ENCODE measurements at regions not wholly inside any gene's neighbourhood (a gene's known extent, or its start where the extent isn't known, plus 50 kb on each side); places are given as distances from the start of the nearest gene placed in this dataset.
"Not testable (repeated sequence)": the region's sequence is repeated elsewhere in the genome, so short reads cannot be mapped to it uniquely, and the experiment has no call there.

DNA sequence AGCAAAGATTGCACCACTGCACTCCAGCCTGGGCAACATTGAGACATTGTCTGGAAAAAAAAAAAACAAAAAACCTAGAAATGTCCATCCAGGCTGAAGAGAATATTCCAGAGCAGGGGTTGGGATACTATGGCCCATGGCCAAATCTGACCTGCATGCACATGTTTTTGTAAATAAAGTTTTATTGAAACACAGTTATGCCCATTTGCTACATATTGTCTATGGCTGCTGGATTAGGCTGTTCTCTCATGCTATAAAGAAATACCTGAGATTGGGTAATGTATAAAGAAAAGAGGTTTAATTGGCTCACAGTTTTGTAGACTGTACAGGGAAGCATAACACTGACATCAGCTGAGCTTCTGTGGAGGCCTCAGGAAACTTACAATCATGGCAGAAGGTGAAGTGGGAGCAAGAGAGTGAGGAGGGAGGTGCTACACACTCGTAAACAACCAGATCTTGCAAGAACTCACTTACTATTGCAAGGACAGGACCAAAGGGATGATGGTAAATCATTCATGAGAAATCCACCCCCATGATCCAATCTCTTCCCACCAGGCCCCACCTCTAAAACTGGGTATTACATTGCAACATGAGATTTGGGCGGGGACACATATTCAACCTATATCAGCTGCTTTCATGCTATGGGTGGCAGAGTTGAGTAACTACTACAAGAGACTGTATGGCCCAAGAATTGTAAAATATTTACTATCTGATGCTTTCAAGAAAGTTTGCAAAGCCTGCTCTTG lies 137.8 kb upstream of the ROPN1B start:
- not testable (repeated sequence) for DNase-seq

DNA sequence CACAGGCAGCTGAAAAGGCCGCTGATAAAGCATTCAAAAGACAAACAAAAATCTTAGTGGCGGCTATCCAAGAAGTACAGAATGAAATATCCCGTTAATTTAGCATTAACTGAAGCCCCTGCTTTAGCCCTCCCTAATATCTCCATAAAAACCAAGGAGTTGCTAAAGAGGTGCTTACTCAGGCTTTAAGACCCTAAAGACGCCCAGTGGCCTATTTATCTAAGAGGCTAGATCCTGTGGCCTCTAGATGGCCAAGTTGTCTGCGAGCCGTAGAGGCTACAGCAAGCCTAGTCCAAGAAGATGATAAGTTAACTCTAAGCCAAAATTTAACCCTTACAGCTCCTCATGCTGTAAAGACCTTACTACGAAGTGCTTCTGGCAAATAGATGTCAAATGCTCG lies 133.4 kb upstream of the ROPN1B start:
- DNase-seq = not testable (repeated sequence)

DNA sequence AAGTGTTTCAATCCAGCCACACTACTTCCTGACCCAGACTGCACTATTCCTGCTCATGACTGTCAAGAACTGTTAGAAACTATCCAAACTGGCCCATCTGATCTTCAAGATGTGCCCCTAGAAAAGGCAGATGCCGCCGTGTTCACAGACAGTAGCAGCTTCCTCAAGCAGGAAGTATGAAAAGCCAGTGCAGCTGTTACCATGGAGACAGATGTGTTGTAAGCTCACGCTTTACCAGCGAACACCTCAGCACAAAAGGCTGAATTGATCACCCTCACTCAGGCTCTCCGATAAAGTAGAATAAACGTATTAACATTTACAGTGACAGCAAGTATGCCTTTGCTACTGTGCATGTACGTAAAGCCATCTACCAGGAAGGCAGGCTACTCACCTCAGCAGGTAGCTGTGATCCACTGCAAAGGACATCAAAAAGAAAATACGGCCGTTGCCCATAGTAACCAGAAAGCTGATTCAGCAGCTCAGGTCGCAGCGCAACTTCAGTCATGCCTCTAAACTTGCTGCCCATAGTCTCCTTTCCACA lies 132.9 kb upstream of the ROPN1B start:
- DNase-seq = not testable (repeated sequence)

DNA sequence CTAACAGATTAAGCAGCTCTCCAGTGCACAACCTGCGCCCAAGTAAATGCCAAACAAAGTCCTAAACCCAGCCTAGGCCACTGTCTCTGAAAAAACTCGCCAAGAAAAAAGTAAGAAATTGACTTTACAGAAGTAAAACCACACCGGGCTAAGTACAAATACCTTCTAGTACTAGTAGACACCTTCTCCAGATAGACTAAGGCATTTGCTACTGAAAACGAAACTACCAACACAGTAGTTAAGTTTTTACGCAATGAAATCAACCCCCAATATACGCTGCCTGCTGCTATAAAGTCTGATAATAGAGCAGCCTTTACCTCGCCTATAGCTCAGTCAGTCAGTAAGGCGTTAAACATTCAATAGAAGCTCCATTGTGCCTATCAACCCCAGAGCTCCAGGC lies 132.2 kb upstream of the ROPN1B start:
- DNase-seq = not testable (repeated sequence)

DNA sequence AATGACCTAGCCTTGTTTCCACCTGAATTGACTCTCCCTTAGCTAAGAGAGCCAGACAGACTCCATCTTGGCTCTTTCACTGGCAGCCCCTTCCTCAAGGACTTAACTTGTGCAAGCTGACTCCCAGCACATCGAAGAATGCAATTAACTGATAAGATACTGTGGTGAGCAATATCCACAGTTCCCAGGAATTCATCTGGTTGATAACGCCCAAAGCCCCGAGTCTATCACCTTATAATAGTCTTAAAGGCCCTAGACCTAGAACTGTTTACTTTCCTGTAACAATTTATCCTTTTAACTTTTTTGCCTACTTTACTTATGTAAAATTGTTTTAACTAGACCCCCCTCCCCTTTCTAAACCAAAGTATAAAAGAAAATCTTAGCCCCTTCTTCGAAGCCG lies 130.1 kb upstream of the ROPN1B start:
- DNase-seq = not testable (repeated sequence)

DNA sequence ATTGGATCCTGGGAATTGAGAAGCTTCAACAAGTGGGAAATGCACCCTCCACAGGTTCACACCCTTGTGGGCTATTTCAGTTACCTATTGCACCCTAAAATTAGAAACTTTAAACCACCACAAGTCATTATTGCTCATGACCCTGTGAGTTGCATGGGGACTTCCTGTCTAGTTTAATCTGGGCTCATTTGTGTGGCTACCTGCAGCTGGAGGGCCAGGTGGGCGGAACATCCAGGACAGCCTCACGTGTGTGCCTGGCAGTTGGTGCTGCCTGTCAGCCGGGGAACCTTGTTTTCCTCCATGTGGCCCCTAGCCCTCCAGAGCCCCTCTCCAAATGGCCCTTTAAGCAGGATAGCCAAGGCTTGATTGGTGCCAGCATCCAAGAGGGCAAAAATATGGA lies 128.5 kb upstream of the ROPN1B start:
- DNase-seq = not testable (repeated sequence)

DNA sequence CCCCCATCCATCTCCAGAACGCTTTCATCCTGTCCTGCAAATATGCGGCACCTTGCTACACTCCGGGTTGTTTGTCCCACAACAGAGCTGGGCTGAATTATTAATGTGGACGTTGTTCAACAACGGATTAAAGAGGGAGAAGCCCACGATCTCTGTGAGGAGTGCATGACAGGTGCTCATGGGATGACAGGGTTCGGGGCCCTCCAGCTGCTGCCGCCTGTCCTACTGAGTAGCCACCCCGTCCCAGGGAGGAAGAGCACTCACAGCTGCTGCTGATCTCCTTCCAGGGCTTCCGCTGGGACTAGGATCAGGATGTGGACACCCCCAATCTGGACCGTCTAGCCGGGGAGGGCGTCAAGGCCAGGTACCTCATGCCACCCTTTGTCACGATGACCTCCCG lies 121.0 kb upstream of the ROPN1B start:
- DNase-seq = not testable (repeated sequence)

DNA sequence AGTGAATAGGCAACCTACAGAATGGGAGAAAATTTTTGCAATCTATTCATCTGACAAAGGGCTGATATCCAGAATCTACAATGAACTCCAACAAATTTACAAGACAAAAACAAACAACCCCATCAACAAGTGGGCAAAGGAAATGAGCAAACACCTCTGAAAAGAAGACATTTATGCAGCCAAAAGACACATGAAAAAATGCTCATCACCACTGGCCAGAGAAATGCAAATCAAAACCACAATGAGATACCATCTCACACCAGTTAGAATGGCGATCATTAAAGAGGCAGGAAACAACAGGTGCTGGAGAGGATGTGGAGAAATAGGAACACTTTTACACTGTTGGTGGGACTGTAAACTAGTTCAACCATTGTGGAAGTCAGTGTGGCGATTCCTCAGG lies 114.0 kb upstream of the ROPN1B start:
- not testable (repeated sequence) for DNase-seq

DNA sequence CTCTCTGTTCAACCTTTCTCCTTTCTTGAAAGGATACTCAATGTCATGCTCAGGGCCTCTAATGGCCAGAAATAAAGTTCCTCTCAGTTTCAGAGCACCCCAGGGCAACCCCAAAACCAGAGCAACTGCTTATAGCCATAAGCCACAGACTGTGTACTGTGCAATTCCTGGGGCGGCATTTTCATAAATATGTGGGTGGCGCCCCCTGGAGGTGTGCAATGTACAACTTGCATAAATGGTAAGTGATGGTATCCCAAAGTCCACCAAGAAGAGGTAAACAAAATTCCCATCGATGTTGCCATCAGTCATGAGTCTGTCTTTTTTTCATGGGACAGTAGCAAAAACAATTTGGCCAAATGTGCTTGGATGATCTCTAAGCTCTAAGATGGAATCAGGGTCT lies 108.4 kb upstream of the ROPN1B start:
- DNase-seq = not testable (repeated sequence)

DNA sequence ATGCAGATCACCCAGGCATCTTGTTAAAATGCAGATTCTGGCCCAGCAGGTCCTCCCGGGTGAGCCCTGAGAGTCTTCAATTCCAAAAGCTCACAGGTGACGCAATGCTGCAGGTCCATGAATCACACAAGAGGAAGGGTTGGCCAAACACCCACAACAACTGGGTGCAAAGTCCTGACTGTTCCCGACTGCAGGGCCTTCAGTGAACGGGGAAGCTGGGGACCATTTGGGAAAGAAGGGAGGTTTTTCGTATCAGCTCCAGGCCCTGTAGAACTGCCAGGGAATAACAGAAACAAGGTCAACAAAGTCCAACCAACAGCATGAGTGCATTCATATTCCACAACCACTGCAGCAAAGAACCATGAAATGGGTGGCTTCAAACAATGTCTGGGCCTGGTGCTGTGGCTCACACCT lies 106.1 kb upstream of the ROPN1B start:
- not testable (repeated sequence) for DNase-seq

DNA sequence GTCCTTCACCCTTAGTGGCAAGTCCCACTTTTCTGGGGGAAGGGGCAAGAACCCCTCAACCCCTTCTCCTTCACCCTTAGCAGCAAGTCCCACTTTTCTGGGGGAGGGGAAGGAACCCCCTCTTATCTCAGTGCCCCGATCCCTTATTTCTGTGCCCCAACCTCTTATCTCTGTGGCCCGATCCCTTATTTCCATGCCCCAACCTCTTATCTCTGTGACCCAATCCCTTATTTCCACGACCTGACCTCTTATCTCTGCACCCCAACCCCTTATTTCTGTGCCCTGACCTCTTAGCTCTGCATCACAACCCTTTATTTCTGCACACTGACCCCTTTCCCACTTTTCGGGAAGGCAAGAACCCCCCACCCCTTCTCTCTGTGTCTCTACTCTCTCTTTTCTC lies 104.4 kb upstream of the ROPN1B start:
- not testable (repeated sequence) for DNase-seq

DNA sequence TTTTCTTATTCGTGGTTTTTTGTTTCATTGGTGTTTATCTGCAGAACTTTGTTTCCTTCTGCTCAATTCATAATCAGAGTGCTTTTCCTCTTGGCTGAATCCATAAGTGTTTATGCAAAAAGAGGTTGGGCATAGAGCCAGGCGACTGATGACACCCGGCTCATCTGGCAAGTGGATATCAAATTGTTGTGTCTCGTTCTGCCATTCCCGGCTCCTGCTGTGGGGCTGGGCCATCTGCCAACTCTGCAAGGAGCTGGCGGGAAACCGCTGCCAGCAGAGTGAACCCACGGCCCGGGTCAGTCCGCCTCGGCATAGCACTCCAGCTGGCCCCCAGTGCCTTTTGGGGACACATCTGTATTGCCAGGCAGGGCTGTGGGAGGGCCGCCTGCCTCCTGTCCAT lies 83.0 kb upstream of the ROPN1B start:
- not testable (repeated sequence) for DNase-seq

DNA sequence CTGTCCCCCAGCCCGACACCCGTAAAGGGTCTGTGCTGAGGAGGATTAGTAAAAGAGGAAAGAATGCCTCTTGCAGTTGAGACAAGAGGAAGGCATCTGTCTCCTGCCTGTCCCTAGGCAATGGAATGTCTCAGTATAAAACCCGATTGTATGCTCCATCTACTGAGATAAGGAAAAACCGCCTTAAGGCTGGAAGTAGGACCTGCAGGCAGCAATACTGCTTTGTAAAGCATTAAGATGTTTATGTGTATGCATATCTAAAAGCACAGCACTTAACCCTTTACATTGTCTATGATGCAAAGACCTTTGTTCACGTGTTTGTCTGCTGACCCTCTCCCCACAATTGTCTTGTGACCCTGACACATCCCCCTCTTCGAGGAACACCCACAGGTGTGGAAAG lies 69.8 kb upstream of the ROPN1B start:
- DNase-seq = not testable (repeated sequence)

DNA sequence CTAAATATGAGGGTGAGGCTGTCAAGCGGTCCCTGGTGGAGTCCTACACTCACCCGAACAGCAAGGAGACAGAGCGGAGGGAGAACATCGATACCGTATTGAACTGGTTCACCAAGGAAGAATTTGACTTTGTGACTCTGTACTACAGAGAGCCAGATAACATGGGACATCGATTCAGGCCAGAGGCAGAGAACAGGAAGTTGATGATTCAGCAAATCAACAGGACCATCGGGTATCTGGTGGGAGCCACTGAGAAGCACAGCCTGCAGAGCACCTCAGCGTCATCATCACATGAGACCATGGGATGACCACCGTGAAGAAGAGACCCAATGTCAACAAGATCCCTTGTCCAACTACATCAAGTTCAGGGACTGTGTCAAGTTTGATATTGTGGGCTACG lies 67.5 kb upstream of the ROPN1B start:
- not testable (repeated sequence) for DNase-seq

DNA sequence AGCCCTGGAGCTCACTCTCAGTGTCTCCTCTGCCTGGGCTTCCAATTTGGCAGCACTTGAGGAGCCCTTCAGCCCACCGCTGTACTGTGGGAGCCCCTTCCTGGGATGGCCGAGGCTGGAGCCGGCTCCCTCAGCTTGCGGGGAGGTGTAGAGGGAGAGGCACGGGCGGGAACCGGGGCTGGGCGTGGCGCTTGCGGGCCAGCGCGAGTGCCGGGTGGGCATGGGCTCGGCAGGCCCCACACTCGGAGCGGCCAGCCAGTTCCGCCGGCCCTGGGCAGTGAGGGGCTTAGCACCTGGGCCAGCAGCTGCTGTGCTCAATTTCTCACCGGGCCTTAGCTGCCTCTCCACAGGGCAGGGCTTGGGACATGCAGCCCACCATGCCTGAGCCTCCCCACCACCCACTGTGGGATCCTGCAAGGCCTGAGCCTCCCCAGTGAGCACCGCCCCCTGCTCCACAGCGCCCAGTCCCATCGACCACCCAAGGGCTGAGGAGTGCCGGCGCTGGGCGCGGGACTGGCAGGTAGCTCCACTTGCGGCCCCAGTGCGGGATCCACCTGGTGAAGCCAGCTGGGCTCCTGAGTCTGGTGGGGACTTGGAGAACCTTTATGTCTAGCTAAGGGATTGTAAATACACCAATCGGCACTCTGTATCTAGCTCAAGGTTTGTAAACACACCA lies 65.1 kb upstream of the ROPN1B start:
- DNase-seq = not testable (repeated sequence)

DNA sequence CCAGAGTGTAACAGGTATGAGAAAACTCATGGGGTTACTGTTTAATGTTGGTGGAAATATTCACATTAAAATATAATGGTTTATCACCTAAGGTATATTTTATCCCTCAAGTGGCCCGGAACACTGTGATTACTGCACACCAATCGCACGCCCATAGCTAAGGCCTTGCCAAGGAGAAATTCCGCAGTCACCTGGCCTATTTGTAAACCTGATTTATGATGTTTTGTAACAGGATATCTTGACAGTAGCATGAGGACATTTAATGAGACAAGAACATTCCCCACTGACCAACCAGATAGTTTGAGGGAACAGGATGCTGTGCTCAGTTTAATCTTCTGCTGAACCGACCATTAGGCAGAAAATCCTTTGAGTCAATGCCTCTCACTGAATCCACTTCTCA lies 61.7 kb upstream of the ROPN1B start:
- DNase-seq = not testable (repeated sequence)

DNA sequence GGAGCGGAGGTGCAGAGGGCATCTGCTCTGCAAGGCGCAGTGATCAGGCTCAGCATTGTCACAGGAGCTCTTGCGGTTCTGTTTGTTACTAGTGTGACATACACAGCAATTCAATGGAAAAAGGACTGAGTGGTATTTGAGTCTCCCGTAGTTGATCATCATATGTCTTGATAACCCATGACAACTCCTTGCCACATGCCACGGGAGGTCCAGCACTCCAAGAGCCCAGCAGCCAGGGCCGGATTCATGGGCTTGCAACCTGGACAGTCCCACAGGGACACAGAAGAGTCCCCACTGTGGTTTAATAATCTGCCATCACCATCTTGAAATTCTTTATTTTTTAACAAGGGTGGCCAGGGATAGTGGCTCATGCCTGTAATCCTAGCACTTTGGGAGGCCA lies 58.1 kb upstream of the ROPN1B start:
- not testable (repeated sequence) for DNase-seq

DNA sequence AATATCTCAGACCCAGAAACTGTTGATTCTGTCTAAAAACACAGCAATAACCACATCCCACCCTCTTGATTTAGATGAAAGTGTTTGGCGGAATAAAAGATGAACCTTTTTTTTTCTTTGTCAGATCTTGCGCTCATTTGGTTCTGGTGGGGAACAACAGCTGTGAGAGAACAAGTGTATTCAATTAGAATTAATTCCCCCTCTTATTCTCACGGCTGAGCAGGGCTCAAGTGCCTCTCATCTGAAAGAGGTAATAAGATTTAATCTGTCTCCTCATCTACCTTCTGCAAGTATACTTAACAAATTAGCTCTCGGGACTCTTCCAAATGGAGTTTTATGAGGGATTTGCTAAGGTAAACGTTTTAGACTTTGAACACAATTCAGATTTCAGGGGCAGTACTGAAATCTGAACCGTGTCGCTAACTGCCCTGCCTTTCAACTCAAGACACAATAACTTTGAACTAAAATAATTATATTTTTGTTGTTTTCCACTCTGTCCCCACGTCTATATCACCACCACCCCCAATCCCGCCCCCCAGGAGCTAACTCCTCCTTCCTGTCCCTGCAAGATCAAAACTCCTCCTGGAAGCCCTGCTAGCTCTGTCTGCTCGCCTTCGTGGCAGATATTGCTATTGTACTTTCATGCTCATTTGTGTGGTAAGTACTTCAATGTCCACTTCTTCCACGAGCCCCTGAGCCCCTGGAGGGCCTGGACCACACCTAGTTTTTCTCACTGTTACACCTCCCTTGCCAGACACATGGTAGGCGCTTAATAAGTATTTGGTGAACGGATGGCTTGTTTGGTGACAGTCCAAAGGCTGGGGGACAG lies 54.2 kb upstream of the ROPN1B start:
- DNase-seq = peak; percentile 44

DNA sequence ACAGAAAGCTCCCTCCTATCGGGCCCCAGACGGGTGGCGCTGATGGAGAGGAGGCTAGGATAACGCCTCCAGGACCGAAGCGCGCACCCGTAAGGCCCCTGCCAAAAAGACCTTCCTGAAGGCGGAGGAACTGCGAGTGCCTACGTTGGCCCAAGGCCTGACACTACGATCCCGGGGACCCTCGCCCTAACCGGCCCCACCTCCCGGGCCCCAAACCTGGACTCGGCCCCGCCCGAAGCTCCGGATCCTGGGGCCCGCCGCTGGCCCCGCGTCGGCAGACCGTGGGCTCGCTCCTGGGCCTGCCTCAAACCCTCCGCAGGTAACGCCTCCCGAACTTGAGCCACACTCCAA lies 53.6 kb upstream of the ROPN1B start:
- DNase-seq = not testable (repeated sequence)

DNA sequence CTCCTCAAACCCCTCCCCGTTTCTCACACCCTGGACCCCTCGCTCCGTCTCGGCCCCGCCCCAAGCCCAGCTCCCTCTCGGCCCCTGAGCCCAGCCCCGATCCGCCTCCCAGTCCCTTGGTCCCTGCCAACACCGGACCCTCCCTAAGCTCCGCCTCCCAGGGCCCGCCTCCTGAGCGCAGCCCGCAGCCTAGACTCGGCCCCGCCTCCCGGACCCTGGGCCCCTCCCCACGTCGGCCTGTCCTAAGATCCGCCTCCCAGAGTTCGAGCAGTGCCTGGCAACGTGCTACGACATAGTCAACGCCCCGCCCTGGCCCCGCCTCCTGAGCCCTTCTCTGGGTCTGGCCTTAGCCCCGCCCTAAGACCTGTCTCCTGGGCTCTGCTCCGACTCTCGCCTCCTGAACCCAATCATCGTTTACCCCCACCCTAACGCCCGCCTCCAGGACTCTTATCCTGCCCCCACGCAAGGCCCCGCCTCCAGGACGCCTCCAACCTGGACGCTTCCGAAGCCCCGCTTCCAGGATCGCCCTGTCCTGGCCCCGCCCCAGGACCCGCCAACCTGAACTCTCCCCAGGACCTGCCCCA lies 53.1 kb upstream of the ROPN1B start:
- DNase-seq = peak; percentile 94

DNA sequence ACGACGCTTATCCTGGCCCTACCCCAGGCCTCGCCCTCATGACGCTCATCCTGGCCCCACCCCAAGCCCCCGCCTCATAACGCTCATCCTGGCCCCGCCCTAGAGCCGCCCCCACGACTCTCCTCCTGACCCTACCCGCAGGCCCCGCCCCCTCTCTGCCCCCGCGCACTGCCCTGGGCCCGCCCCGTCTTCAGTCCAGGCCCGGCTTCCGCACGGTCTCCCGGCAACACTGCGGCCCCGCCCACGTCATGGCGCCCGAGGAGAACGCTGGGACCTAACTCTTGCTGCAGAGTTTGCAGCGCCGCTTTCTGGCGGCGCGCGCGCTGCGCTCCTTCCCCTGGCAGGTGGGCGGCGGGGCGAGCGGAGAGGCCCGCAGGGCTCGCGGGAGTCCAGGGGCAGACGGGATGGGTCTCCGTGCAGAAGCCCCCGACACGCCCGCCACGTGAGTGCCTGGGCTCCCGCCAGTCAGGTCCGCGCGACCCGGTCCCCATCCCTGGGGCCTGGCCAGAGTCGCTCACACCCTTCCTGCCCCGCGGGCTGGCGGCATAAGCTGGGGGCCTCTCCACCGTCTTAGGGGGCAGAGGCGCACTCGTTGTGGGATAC lies 52.5 kb upstream of the ROPN1B start:
- peak; percentile 74 for DNase-seq

DNA sequence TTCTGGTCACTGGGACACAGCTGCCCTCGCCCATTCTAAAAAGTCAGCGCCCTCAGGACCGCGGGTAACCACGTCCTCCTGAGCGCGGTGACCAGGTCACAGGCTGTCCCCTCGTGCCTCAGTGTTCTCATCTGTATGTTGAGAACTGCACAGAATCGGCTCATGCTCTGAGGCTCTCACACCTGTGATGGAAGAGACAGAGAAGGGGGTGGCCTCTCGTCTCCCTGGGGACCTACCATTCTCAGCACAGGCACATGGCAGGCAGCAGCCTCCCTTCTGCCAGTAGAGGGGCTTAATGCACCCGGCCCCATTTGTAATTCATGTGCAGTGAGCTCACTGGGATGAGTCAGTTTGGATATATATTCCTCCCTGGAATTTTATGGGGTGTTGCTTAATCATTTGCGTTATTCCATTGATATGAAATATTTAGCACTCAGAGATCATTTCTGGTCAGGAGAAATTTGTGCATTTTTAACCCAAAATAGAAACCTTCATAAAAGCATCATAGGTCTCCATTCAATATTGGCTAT lies 51.9 kb upstream of the ROPN1B start:
- peak; percentile 34 for DNase-seq
